ENCODE measurements at regions not wholly inside any gene's neighbourhood (a gene's known extent, or its start where the extent isn't known, plus 50 kb on each side); places are given as distances from the start of the nearest gene placed in this dataset.

DNA sequence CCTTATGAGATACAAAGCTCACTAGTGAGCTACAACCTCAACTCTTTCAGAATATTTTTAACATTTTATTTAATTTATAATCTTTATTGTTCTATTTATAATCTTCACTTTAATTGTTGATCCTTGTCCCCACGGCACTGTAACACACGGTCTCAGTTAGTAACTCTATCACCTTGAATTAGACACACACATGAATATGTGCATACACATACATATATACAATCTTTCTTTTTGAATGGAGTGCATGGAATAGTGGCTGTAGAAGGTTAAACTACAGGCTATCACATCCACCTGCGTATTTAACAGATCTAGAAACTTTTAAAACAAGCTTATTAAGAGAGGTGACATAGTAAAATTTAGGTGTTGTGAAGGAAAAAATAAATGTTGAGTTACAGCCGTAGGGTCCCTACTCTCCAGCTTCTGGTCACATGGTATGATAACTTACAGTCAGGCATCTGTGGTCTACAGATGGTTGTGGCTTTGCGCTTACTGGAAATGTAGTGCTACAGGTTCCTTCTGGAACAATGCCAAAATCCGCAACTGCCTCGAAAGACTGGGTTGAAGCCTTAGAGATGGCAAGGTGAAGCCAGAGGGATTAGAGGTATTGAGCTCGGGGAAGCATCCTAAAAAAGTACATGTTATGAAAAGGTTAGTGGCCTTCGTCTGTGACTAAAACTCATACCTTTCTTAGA is 1324.1 kb upstream of the SLC39A10 start:
- TF ChIP-seq POLR2AphosphoS5 (IDR thresholded peaks at IDR 0.05; ENCODE audit: low read depth, low read length) (no peak), EZH2phosphoT487 (IDR thresholded peaks at IDR 0.05; ENCODE audit: borderline replicate concordance, low read depth) (no peak), CHD2 (IDR thresholded peaks at IDR 0.05; ENCODE audit: low read length, partially characterized antibody) (no peak)
